ENCODE measurements at regions not wholly inside any gene's neighbourhood (a gene's known extent, or its start where the extent isn't known, plus 50 kb on each side); places are given as distances from the start of the nearest gene placed in this dataset.

- Mint-ChIP-seq H3K4me1 (no peaks in the 10 kb centered on the region), H3K9me3 (no peaks in the 10 kb centered on the region), H3K36me3 (ENCODE audit: low read depth) (no peaks in the 10 kb centered on the region), H3K27me3 (ENCODE audit: insufficient read depth) (no peaks in the 10 kb centered on the region), H3K4me3 (no peak overlapping the region), H3K27ac (no peak overlapping the region)
- DNase-seq, result no peak
- no peak overlapping the region for H3K9ac ChIP-seq (ENCODE audit: extremely low read depth, low read length, poor library complexity, severe bottlenecking)
- H3K36me3 ChIP-seq (ENCODE audit: control insufficient read depth, insufficient read depth, low read length), result no peaks in the 10 kb centered on the region
- no peak for TF ChIP-seq CTCF (conservative IDR thresholded peaks at IDR 0.05)
- H3K4me3 ChIP-seq (ENCODE audit: low read length), result no peak overlapping the region
- no peak overlapping the region for H3K27ac ChIP-seq (ENCODE audit: low read depth, low read length)
- 91 to 100% methylated on average over 1 of the region's 1 CpG for WGBS, 2 experiments (ENCODE audit: insufficient coverage in 1 of 2, insufficient read length in 1 of 2)
- no peaks in the 10 kb centered on the region for H3K9me3 ChIP-seq (ENCODE audit: control insufficient read depth, low read length)
- H3K27me3 ChIP-seq (ENCODE audit: control insufficient read depth, insufficient read depth, low read length, poor library complexity, severe bottlenecking), result no peaks in the 10 kb centered on the region
- no peaks in the 10 kb centered on the region for H3K4me1 ChIP-seq (ENCODE audit: control insufficient read depth, insufficient read depth, low read length)
These were observed 837.6 kb downstream of the TBC1D32 start for GRCh38 chr6:120496661-120497060.

GRCh38 chr6:120493505-120493904 lies 840.8 kb downstream of the TBC1D32 start:
- H3K4me1 ChIP-seq (ENCODE audit: control insufficient read depth, insufficient read depth, low read length), result peaks cover 2% of the 10 kb centered on the region
- no peak overlapping the region for H3K27ac ChIP-seq (ENCODE audit: low read depth, low read length)
- Mint-ChIP-seq H3K4me3 (no peak overlapping the region), H3K36me3 (ENCODE audit: low read depth) (no peaks in the 10 kb centered on the region), H3K4me1 (no peaks in the 10 kb centered on the region), H3K27ac (no peak overlapping the region), H3K27me3 (ENCODE audit: insufficient read depth) (no peaks in the 10 kb centered on the region), H3K9me3 (no peaks in the 10 kb centered on the region)
- H3K4me3 ChIP-seq (ENCODE audit: low read length), result no peak overlapping the region
- no peaks in the 10 kb centered on the region for H3K27me3 ChIP-seq (ENCODE audit: control insufficient read depth, insufficient read depth, low read length, poor library complexity, severe bottlenecking)
- H3K9me3 ChIP-seq (ENCODE audit: control insufficient read depth, low read length), result no peaks in the 10 kb centered on the region
- no peaks in the 10 kb centered on the region for H3K36me3 ChIP-seq (ENCODE audit: control insufficient read depth, insufficient read depth, low read length)
- no peak for DNase-seq
- TF ChIP-seq CTCF (conservative IDR thresholded peaks at IDR 0.05), result no peak
- no peak overlapping the region for H3K9ac ChIP-seq (ENCODE audit: extremely low read depth, low read length, poor library complexity, severe bottlenecking)

GRCh38 chr6:120489941-120490340 lies 844.3 kb downstream of the TBC1D32 start:
- H3K27me3 ChIP-seq (ENCODE audit: control insufficient read depth, insufficient read depth, low read length, poor library complexity, severe bottlenecking), result no peaks in the 10 kb centered on the region
- no peaks in the 10 kb centered on the region for H3K36me3 ChIP-seq (ENCODE audit: control insufficient read depth, insufficient read depth, low read length)
- peaks cover 2% of the 10 kb centered on the region for H3K4me1 ChIP-seq (ENCODE audit: control insufficient read depth, insufficient read depth, low read length)
- H3K36me3 Mint-ChIP-seq (ENCODE audit: low read depth), result no peaks in the 10 kb centered on the region
- H3K27me3 Mint-ChIP-seq (ENCODE audit: insufficient read depth), result no peaks in the 10 kb centered on the region
- no peak for DNase-seq
- no peaks in the 10 kb centered on the region for H3K4me1 Mint-ChIP-seq
- H3K4me3 ChIP-seq (ENCODE audit: low read length), result no peak overlapping the region
- H3K27ac ChIP-seq (ENCODE audit: low read depth, low read length), result no peak overlapping the region
- TF ChIP-seq CTCF (conservative IDR thresholded peaks at IDR 0.05), result no peak
- WGBS, 2 experiments (ENCODE audit: insufficient coverage in 1 of 2, insufficient read length in 1 of 2), result 89 to 94% methylated on average over 1 to 2 of the region's 2 CpGs
- no peak overlapping the region for H3K9ac ChIP-seq (ENCODE audit: extremely low read depth, low read length, poor library complexity, severe bottlenecking)
- no peak overlapping the region for H3K4me3 Mint-ChIP-seq
- H3K9me3 ChIP-seq (ENCODE audit: control insufficient read depth, low read length), result no peaks in the 10 kb centered on the region
- no peaks in the 10 kb centered on the region for H3K9me3 Mint-ChIP-seq
- no peak overlapping the region for H3K27ac Mint-ChIP-seq
